ENCODE measurements at regions not wholly inside any gene's neighbourhood (a gene's known extent, or its start where the extent isn't known, plus 50 kb on each side); places are given as distances from the start of the nearest gene placed in this dataset.
"Not testable (repeated sequence)": the region's sequence is repeated elsewhere in the genome, so short reads cannot be mapped to it uniquely, and the experiment has no call there.

- H3K4me3 ChIP-seq (ENCODE audit: low read depth, poor library complexity, severe bottlenecking), result no peak overlapping the region
- TF ChIP-seq CTCF (IDR thresholded peaks at IDR 0.05) (no peak), POLR2A (IDR thresholded peaks at IDR 0.05) (no peak)
- intact Hi-C loops (cut with DNase I; ENCODE audit: low total_unique reads), result no loop called here
- DNase-seq (ENCODE audit: low spot score in 2 of 2), result no peak
These were observed 70.7 kb upstream of the TSPAN2 start for GRCh38 chr1:115159958-115160357.

- WGBS, 2 donors, result 11 to 13% methylated on average over 2 of the region's 2 CpGs
- DNase-seq (ENCODE audit: low spot score in 2 of 2), result no peak
- H3K4me3 ChIP-seq (ENCODE audit: low read depth, poor library complexity, severe bottlenecking), result no peak overlapping the region
- intact Hi-C loops (cut with DNase I; ENCODE audit: low total_unique reads), result no loop called here
- TF ChIP-seq POLR2A (IDR thresholded peaks at IDR 0.05) (no peak), CTCF (IDR thresholded peaks at IDR 0.05) (no peak)
These were observed 68.9 kb upstream of the TSPAN2 start for GRCh38 chr1:115158181-115158580.

- no peak overlapping the region for H3K4me3 ChIP-seq (ENCODE audit: low read depth, poor library complexity, severe bottlenecking)
- DNase-seq (ENCODE audit: low spot score in 2 of 2), result no peak
- TF ChIP-seq CTCF (IDR thresholded peaks at IDR 0.05) (no peak), POLR2A (IDR thresholded peaks at IDR 0.05) (no peak)
- WGBS, 2 donors, result 82 to 97% methylated on average over 4 of the region's 4 CpGs
- intact Hi-C loops (cut with DNase I; ENCODE audit: low total_unique reads), result no loop called here
These were observed 67.6 kb upstream of the TSPAN2 start for GRCh38 chr1:115156826-115157468.

GRCh38 chr1:115153966-115154557 lies 64.8 kb upstream of the TSPAN2 start:
- 95 to 96% methylated on average over 5 of the region's 5 CpGs for WGBS, 2 donors
- intact Hi-C loops (cut with DNase I; ENCODE audit: low total_unique reads), result no loop called here
- DNase-seq (ENCODE audit: low spot score in 2 of 2), result no peak
- no peak overlapping the region for H3K4me3 ChIP-seq (ENCODE audit: low read depth, poor library complexity, severe bottlenecking)
- TF ChIP-seq POLR2A (IDR thresholded peaks at IDR 0.05) (no peak), CTCF (IDR thresholded peaks at IDR 0.05) (no peak)

- 33 to 45% methylated on average over 18 to 21 of the region's 22 CpGs for WGBS, 2 donors
- H3K4me3 ChIP-seq (ENCODE audit: low read depth, poor library complexity, severe bottlenecking); DNase-seq (ENCODE audit: low spot score in 2 of 2); intact Hi-C loops (cut with DNase I; ENCODE audit: low total_unique reads): not testable (repeated sequence)
These were observed 58.6 kb upstream of the TSPAN2 start for GRCh38 chr1:115147928-115148327.

GRCh38 chr1:115145226-115145625 lies 55.9 kb upstream of the TSPAN2 start:
- 53 to 70% methylated on average over 1 of the region's 1 CpG for WGBS, 2 donors
- intact Hi-C loops (cut with DNase I; ENCODE audit: low total_unique reads), result no loop called here
- no peak for TF ChIP-seq POLR2A (IDR thresholded peaks at IDR 0.05)
- no peak for TF ChIP-seq CTCF (IDR thresholded peaks at IDR 0.05)
- DNase-seq (ENCODE audit: low spot score in 2 of 2), result no peak
- H3K4me3 ChIP-seq (ENCODE audit: low read depth, poor library complexity, severe bottlenecking), result no peak overlapping the region

Data from lower leg skin (tissue), 4 donors.